ENCODE measurements at regions not wholly inside any gene's neighbourhood (a gene's known extent, or its start where the extent isn't known, plus 50 kb on each side); places are given as distances from the start of the nearest gene placed in this dataset.

DNA sequence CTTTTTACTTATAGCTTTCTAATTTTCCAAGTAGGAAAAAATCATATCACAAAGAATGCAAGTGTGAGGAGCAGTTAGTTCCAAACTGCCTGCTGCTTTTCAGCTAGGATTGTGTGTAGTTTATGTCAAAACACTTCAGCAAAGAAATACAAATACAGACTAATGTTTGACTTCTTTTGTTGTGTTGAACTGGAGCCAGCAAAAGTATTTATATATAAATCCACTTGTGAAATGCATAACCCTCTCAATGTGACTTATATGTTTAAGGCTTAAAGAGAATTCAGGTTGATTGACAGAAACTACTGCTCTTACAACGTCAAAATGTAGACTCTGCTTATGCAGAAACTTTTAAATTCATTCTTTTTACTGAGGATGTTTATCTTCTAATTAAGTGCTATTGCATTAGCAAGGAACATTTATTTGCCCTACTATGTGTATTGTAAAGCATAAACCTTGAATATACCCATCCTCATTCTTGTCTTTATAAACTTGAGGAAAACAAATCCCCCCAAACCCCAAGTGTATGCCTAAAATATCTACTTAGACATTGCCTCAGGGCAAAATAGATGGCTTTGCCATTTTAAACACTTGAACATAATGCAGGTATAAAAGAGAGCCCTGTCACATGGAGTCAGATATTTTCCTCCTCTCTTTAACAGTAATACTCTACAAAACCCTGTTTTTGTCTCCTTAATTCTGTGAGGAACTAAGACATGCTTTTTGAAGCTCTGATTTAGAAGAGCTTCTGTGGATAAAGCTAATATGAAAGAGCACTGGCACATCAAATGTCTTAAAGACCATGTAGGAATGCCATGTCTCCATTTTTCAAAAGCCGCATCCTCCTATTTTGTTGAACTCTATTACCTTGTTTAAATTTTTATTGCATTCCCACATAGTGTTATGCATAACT is 302.8 kb upstream of the TBC1D5 start:
- H3K27ac ChIP-seq, result no peak overlapping the region
- no peaks in the 10 kb centered on the region for H3K4me1 ChIP-seq
- DNase-seq, result no peak
- no peaks in the 10 kb centered on the region for H3K9me3 ChIP-seq
- TF ChIP-seq, protein P1, sequence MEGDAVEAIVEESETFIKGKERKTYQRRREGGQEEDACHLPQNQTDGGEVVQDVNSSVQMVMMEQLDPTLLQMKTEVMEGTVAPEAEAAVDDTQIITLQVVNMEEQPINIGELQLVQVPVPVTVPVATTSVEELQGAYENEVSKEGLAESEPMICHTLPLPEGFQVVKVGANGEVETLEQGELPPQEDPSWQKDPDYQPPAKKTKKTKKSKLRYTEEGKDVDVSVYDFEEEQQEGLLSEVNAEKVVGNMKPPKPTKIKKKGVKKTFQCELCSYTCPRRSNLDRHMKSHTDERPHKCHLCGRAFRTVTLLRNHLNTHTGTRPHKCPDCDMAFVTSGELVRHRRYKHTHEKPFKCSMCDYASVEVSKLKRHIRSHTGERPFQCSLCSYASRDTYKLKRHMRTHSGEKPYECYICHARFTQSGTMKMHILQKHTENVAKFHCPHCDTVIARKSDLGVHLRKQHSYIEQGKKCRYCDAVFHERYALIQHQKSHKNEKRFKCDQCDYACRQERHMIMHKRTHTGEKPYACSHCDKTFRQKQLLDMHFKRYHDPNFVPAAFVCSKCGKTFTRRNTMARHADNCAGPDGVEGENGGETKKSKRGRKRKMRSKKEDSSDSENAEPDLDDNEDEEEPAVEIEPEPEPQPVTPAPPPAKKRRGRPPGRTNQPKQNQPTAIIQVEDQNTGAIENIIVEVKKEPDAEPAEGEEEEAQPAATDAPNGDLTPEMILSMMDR (IDR thresholded peaks at IDR 0.05), result no peak
- WGBS, 3 donors, result 61 to 65% (median 63%) methylated on average over 2 of the region's 2 CpGs
- no peaks in the 10 kb centered on the region for H3K36me3 ChIP-seq (ENCODE audit: insufficient read depth in 1 of 2, low read depth in 1 of 2)
- peaks cover 0 to 3% (median 0%) of the 10 kb centered on the region in 3 donors for H3K27me3 ChIP-seq (ENCODE audit: insufficient read depth in 3 of 3, low read length in 2 of 3)
- H3K4me3 ChIP-seq, result no peak overlapping the region
- intact Hi-C loops (cut with DNase I), result no loop called here
- ATAC-seq, result no peak

DNA sequence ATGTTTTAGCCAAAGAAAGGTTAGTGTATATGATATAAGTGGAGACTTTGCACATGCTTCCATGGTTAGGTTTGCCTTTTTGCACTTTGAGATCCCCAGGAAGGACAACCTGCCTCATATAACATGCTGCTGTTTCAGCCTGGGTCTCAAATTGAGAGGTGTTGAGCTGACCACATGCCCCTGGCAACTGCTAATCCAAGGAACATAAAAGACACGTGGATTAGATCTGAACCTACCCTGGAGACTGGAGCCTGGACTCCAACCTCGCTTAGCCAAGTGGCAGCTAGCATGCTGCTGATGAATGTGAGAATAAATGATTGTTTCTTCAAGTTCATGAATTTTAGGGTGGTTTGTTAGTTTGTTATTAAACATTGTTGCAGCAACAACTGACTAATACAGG is 301.8 kb upstream of the TBC1D5 start:
- peaks cover 0 to 3% (median 3%) of the 10 kb centered on the region in 3 donors for H3K27me3 ChIP-seq (ENCODE audit: insufficient read depth in 3 of 3, low read length in 2 of 3)
- H3K9me3 ChIP-seq, result no peaks in the 10 kb centered on the region
- intact Hi-C loops (cut with DNase I), result no loop called here
- no peak overlapping the region for H3K4me3 ChIP-seq
- TF ChIP-seq, protein P1 (IDR thresholded peaks at IDR 0.05), result no peak
- ATAC-seq, result no peak
- no peaks in the 10 kb centered on the region for H3K36me3 ChIP-seq (ENCODE audit: insufficient read depth in 1 of 2, low read depth in 1 of 2)
- DNase-seq, result no peak
- WGBS, 3 donors, result 33 to 38% (median 37%) methylated on average over 2 of the region's 2 CpGs
- no peak overlapping the region for H3K27ac ChIP-seq
- H3K4me1 ChIP-seq, result no peaks in the 10 kb centered on the region

DNA sequence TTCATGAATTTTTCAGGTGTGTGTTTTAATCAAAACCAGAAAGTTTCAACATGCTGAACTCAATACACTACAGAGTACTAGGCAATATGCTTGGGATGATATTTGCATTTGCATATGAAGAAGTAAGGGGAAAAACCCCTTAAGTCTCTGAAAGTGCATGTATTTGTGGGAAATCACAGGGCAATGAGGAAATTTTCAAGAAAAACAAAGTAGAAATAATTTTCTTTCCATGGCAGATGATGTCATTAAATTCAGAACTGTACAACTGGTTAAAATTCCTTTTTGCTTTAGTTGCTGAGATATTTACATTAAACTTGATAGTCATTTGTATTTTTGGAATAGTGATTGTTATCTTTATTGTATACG is 294.0 kb upstream of the TBC1D5 start:
- Histone ChIP-seq H3K4me3 (no peak overlapping the region), H3K27ac (no peak overlapping the region), H3K9me3 (no peaks in the 10 kb centered on the region), H3K4me1 (no peaks in the 10 kb centered on the region), H3K27me3 (ENCODE audit: insufficient read depth in 3 of 3, low read length in 2 of 3) (peaks cover 0 to 3% (median 3%) of the 10 kb centered on the region in 3 donors), H3K36me3 (ENCODE audit: insufficient read depth in 1 of 2, low read depth in 1 of 2) (no peaks in the 10 kb centered on the region)
- intact Hi-C loops (cut with DNase I), result no loop called here
- TF ChIP-seq, protein P1 (IDR thresholded peaks at IDR 0.05), result no peak
- ATAC-seq (no peak), DNase-seq (no peak)
- 61 to 72% (median 67%) methylated on average over 1 of the region's 1 CpG for WGBS, 3 donors

DNA sequence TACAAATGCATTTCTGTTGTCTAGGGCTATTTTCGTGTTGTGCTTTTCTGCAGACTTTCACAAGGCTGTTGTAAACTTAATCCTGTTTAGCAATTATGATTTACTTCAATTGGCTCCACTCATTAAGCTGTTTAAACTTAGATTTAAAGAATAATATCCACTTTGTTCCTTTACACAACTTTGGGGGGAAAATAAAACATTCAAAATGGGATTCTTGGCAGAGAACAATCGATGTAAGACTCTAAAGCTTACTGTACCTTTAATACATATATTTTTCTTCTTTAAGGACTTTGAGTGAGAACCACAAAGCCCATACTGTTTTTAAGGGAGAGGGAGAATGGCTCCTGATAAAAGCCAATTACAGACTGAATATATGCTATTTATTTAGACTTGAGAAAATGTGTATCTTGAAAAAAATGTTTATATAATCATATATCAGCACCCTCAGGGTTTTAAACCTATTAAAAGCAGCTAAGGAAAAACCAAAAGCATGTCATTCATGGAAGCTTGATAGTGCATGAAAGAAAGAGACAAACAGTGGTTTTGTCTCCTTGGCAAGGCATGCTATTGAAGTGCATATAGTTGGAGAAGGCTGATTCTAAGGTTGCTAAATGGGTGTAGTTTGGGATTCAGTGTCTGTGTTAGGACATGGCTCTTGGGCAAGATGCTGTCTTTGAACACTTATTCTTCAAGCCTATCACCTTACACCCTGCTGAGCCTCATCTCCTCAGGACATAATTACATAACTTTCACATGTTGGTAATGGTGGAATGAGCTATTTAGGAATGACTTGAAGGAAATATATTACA is 293.4 kb upstream of the TBC1D5 start:
- no peak overlapping the region for H3K27ac ChIP-seq
- TF ChIP-seq, protein P1 (IDR thresholded peaks at IDR 0.05), result no peak
- no peaks in the 10 kb centered on the region for H3K36me3 ChIP-seq (ENCODE audit: insufficient read depth in 1 of 2, low read depth in 1 of 2)
- H3K27me3 ChIP-seq (ENCODE audit: insufficient read depth in 3 of 3, low read length in 2 of 3), result peaks cover 0 to 3% (median under 1%) of the 10 kb centered on the region in 3 donors
- 53 to 63% (median 59%) methylated on average over 2 of the region's 2 CpGs for WGBS, 3 donors
- H3K4me1 ChIP-seq, result no peaks in the 10 kb centered on the region
- no peak overlapping the region for H3K4me3 ChIP-seq
- intact Hi-C loops (cut with DNase I), result no loop called here
- ATAC-seq (no peak), DNase-seq (no peak)
- H3K9me3 ChIP-seq, result no peaks in the 10 kb centered on the region
